CD4-positive, alpha-beta T cell (primary cell): ENCODE measurements at regions not wholly inside any gene's neighbourhood (a gene's known extent, or its start where the extent isn't known, plus 50 kb on each side); places are given as distances from the start of the nearest gene placed in this dataset.

Experiments
- ATAC-seq: fragments of 200-7000 bp; cut with Tn5 transposase; one replicate; pipeline ENCODE4 v1.10.0; 2022; ENCODE audit warnings: mild to moderate bottlenecking; ENCODE audit not compliant: poor library complexity
- CTCF ChIA-PET: fragments of 350-600 bp; sonication (Branson Sonifier 250); formaldehyde crosslinking; loops from one replicate; lab custom pipeline; 2021; ENCODE audit warnings: antibody characterized with exemption, inconsistent platforms; lab: Charles Lee
- POLR2A ChIA-PET: fragments of 350-600 bp; sonication (Branson Sonifier 250); formaldehyde crosslinking; loops from one replicate; lab custom pipeline; 2021; ENCODE audit warnings: antibody characterized with exemption, inconsistent platforms; lab: Charles Lee
- DNase-seq, 14 experiments: peaks; one replicate each; pipeline ENCODE4 v3.0.0-alpha.2; 2013 to 2020; ENCODE audit warnings: mixed read lengths in 2 of 14
- H3K27ac ChIP-seq, 2 donors: one replicate each; pipeline versions ENCODE4 v1.5.1 to v1.7.0; 2013; ENCODE audit warnings: low read length in 2 of 2, low read depth in 1 of 2, mild to moderate bottlenecking in 1 of 2
- H3K27me3 ChIP-seq, 2 experiments: 1 replicate in 1 of 2; 2 replicates in 1 of 2; pipeline versions ENCODE4 v1.6.1 to v1.7.0; 2013; ENCODE audit warnings: low read length in 2 of 2, control low read depth in 1 of 2, mild to moderate bottlenecking in 1 of 2, moderate library complexity in 1 of 2; ENCODE audit not compliant: insufficient read depth in 2 of 2, control insufficient read depth in 1 of 2
- H3K36me3 ChIP-seq: one replicate; pipeline ENCODE4 v1.6.1; 2013; ENCODE audit warnings: low read length, control low read depth; ENCODE audit not compliant: insufficient read depth
- H3K4me1 ChIP-seq: one replicate; pipeline ENCODE4 v1.6.1; 2013; ENCODE audit warnings: low read length, control low read depth; ENCODE audit not compliant: insufficient read depth
- H3K4me3 ChIP-seq: one replicate; pipeline ENCODE4 v1.5.1; 2013; ENCODE audit warnings: mild to moderate bottlenecking, low read length, moderate library complexity
- H3K9me3 ChIP-seq, 2 experiments: 1 replicate in 1 of 2; 2 replicates in 1 of 2; pipeline versions ENCODE4 v1.6.1 to v1.7.0; 2013; ENCODE audit warnings: low read length in 2 of 2, mild to moderate bottlenecking in 2 of 2, control low read depth in 1 of 2, moderate library complexity in 1 of 2; ENCODE audit not compliant: control insufficient read depth in 1 of 2, insufficient read depth in 1 of 2
- H3K27ac Mint-ChIP-seq: one replicate; pipeline ENCODE4 v1.8.0; 2020; ENCODE audit warnings: mixed read lengths
- H3K27me3 Mint-ChIP-seq: one replicate; pipeline ENCODE4 v1.8.0; 2021; ENCODE audit warnings: mixed read lengths
- H3K36me3 Mint-ChIP-seq: one replicate; pipeline ENCODE4 v1.8.0; 2021; ENCODE audit warnings: low read depth, mixed read lengths
- H3K4me1 Mint-ChIP-seq: one replicate; pipeline ENCODE4 v1.8.0; 2021; ENCODE audit warnings: low read depth, mixed read lengths
- H3K4me3 Mint-ChIP-seq: one replicate; pipeline ENCODE4 v1.8.0; 2020; ENCODE audit warnings: mild to moderate bottlenecking, mixed read lengths
- H3K9me3 Mint-ChIP-seq: one replicate; pipeline ENCODE4 v1.8.0; 2020; ENCODE audit warnings: mixed read lengths
- intact Hi-C, 2 experiments: fragments of 100-400 bp; cut with DNase I in 1 of 2; cut with micrococcal nuclease in 1 of 2; formaldehyde crosslinking; loops; one replicate each; pipeline versions ENCODE4 v1.15.1 to v1.9.0; 2023 to 2025; cut with DNase I, micrococcal nuclease
- TF ChIP-seq, protein P1 (sequence below): fragments of 200-600 bp; IDR thresholded peaks from one replicate; pipeline ENCODE4 v1.8.0; 2022; ENCODE audit warnings: antibody characterized with exemption, mild to moderate bottlenecking

DNA sequence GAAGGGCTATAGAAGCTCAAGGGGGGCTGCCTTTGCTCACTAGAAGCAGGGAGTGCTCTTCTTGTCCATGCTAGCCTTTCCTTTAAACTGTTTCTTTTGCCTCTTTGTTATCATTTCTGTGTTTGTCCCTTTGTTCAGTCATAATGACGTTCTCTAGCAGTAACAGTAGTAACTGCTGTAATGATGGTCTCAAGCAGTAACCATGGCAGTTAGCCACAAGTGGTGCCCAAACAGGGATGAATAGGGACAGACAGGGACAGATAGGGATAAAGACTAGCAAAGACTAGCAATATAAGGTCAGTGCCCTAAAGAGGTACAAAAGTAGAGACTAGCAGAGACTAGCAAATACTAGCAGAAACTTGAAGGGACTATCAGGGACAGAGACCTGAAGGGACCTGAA is 869.0 kb upstream of the PRR20A start:
- Mint-ChIP-seq H3K27me3 (no peaks in the 10 kb centered on the region), H3K27ac (no peak overlapping the region), H3K9me3 (peaks cover 12% of the 10 kb centered on the region), H3K4me3 (no peak overlapping the region), H3K4me1 (no peaks in the 10 kb centered on the region), H3K36me3 (no peaks in the 10 kb centered on the region)
- no peaks in the 10 kb centered on the region for H3K27me3 ChIP-seq
- TF ChIP-seq, protein P1, sequence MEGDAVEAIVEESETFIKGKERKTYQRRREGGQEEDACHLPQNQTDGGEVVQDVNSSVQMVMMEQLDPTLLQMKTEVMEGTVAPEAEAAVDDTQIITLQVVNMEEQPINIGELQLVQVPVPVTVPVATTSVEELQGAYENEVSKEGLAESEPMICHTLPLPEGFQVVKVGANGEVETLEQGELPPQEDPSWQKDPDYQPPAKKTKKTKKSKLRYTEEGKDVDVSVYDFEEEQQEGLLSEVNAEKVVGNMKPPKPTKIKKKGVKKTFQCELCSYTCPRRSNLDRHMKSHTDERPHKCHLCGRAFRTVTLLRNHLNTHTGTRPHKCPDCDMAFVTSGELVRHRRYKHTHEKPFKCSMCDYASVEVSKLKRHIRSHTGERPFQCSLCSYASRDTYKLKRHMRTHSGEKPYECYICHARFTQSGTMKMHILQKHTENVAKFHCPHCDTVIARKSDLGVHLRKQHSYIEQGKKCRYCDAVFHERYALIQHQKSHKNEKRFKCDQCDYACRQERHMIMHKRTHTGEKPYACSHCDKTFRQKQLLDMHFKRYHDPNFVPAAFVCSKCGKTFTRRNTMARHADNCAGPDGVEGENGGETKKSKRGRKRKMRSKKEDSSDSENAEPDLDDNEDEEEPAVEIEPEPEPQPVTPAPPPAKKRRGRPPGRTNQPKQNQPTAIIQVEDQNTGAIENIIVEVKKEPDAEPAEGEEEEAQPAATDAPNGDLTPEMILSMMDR: no peak
- CTCF ChIA-PET: no interaction called here
- POLR2A ChIA-PET: no interaction called here
- ATAC-seq (no peak), DNase-seq (no peak)
- no peak overlapping the region for H3K27ac ChIP-seq
- intact Hi-C loops: no loop called here
- no peaks in the 10 kb centered on the region for H3K9me3 ChIP-seq
- H3K4me3 ChIP-seq: no peak overlapping the region
- H3K4me1 ChIP-seq: no peaks in the 10 kb centered on the region
- no peaks in the 10 kb centered on the region for H3K36me3 ChIP-seq

DNA sequence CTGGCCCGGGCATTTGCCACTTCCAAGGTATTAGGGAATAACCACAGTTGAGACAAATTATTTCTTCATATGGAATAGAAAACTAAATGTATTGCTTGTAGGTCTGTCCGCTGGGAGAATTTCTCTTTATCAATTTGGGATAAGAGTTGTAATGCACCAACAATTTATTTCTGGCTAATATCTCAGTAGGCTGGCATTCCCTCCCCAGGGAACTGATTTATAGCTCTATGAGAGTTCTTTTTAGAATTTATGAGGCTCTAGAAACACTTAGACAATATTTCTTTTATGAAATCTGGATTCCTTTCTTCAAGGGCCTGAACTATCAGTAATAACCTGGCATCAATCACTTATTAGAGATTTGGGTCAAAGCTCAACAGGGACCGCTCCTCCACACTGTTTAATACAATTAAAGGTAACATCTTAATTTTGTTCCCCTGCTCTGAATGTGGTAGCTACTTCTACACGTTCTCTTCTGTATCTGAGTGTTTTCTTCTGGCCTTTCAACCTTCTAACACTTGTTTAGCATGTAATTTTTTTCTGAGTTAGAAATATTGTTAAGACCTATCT is 857.4 kb upstream of the PRR20A start:
- no peak overlapping the region for H3K27ac ChIP-seq
- H3K9me3 Mint-ChIP-seq: peaks cover 14% of the 10 kb centered on the region
- CTCF ChIA-PET: no interaction called here

DNA sequence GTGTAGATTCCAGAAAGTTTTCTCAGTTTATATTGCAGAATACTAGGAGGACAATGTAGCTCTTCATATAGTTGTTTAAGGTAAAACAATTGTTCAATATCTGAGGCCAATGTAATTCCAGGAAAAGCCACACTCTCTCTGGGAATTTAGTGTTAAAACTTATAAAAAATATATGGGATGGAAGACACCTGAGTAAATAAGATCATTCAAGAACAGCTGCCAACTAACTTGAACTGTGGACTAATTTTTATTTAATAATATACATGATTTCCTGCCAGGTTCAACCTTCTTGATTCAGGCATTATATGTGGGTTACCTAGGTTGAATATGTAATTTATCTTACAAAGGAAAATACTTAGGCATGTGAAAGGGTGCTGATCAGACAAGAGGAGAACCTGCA is 841.1 kb upstream of the PRR20A start:
- ATAC-seq: no peak
- H3K4me1 ChIP-seq: no peaks in the 10 kb centered on the region
- H3K9me3 ChIP-seq: peaks cover 0 to 4% of the 10 kb centered on the region in 2 experiments
- H3K9me3 Mint-ChIP-seq: peaks cover 3% of the 10 kb centered on the region
- TF ChIP-seq, protein P1: no peak
- no peaks in the 10 kb centered on the region for H3K36me3 Mint-ChIP-seq
- CTCF ChIA-PET: no interaction called here
- no peaks in the 10 kb centered on the region for H3K4me1 Mint-ChIP-seq
- POLR2A ChIA-PET: no interaction called here
- no peaks in the 10 kb centered on the region for H3K36me3 ChIP-seq
- H3K4me3 Mint-ChIP-seq: no peak overlapping the region
- no peak overlapping the region for H3K27ac Mint-ChIP-seq
- no peaks in the 10 kb centered on the region for H3K27me3 ChIP-seq
- H3K27me3 Mint-ChIP-seq: no peaks in the 10 kb centered on the region
- H3K4me3 ChIP-seq: no peak overlapping the region
- intact Hi-C loops: no loop called here
- no peak for DNase-seq
- H3K27ac ChIP-seq: no peak overlapping the region

More for the DNA sequence above, 857.4 kb upstream of the PRR20A start:
- Mint-ChIP-seq H3K4me3 (no peak overlapping the region), H3K27me3 (no peaks in the 10 kb centered on the region), H3K4me1 (no peaks in the 10 kb centered on the region), H3K36me3 (no peaks in the 10 kb centered on the region), H3K27ac (no peak overlapping the region)
- no peak for DNase-seq
- Histone ChIP-seq H3K4me1 (no peaks in the 10 kb centered on the region), H3K36me3 (no peaks in the 10 kb centered on the region), H3K9me3 (no peaks in the 10 kb centered on the region), H3K4me3 (no peak overlapping the region), H3K27me3 (no peaks in the 10 kb centered on the region)
- POLR2A ChIA-PET: no interaction called here
- TF ChIP-seq, protein P1: no peak
- intact Hi-C loops: no loop called here
- ATAC-seq: no peak
